Epithelial cell of esophagus (primary cell): ENCODE measurements at regions not wholly inside any gene's neighbourhood (a gene's known extent, or its start where the extent isn't known, plus 50 kb on each side); places are given as distances from the start of the nearest gene placed in this dataset.

ENCODE experiments used
- DNase-seq: peaks from one replicate; pipeline ENCODE4 v3.0.0; 2010; ENCODE audit warnings: low read depth
- H3K4me3 ChIP-seq: 2 replicates; pipeline ENCODE4 v1.5.1; 2011; ENCODE audit warnings: mild to moderate bottlenecking, low read length, control low read depth
- CTCF ChIP-seq: IDR thresholded peaks from 2 replicates; pipeline ENCODE4 v1.5.1; 2011; ENCODE audit warnings: low read depth, mild to moderate bottlenecking, low read length, control low read depth, inconsistent platforms; ENCODE audit not compliant: insufficient read depth; ENCODE audit errors: missing control alignments

- DNase-seq = no peak
- TF ChIP-seq CTCF = no peak
- H3K4me3 ChIP-seq = no peak overlapping the region
Measured at GRCh38 chr20:59468831-59469230, 135.5 kb upstream of the PHACTR3 start.

- TF ChIP-seq CTCF = no peak
- no peak for DNase-seq
- no peak overlapping the region for H3K4me3 ChIP-seq
Measured at GRCh38 chr20:59469267-59470252, 134.8 kb upstream of the PHACTR3 start.

GRCh38 chr20:59470521-59470920 lies 133.8 kb upstream of the PHACTR3 start:
- no peak overlapping the region for H3K4me3 ChIP-seq
- no peak for TF ChIP-seq CTCF
- DNase-seq = no peak

- DNase-seq = no peak
- no peak overlapping the region for H3K4me3 ChIP-seq
Measured at GRCh38 chr20:59471653-59472421, 132.5 kb upstream of the PHACTR3 start.

GRCh38 chr20:59473742-59474141 lies 130.6 kb upstream of the PHACTR3 start:
- no peak for DNase-seq
- H3K4me3 ChIP-seq = no peak overlapping the region
- TF ChIP-seq CTCF = no peak

More at GRCh38 chr20:59471653-59472421, 132.5 kb upstream of the PHACTR3 start:
- no peak for TF ChIP-seq CTCF

GRCh38 chr20:59481067-59481466 lies 123.3 kb upstream of the PHACTR3 start:
- no peak for DNase-seq
- H3K4me3 ChIP-seq = no peak overlapping the region
- no peak for TF ChIP-seq CTCF
